HepG2 (cell line): ENCODE measurements at regions not wholly inside any gene's neighbourhood (a gene's known extent, or its start where the extent isn't known, plus 50 kb on each side); places are given as distances from the start of the nearest gene placed in this dataset.

ENCODE experiments used
- ATAC-seq: fragments of 200-7000 bp; cut with Tn5 transposase; 3 replicates; pipeline ENCODE4 v1.9.1; 2020; ENCODE audit warnings: mild to moderate bottlenecking, moderate library complexity
- BruUV-seq: library from RNA; stranded (reverse); fragments of 400-500 nt; replicated peaks from 2 replicates; lab custom pipeline; 2021; lab: Mats Ljungman, UMichigan
- CTCF ChIA-PET: fragments of 300-600 bp; formaldehyde crosslinking; extraction: SDS; loops from one replicate; lab custom pipeline; 2021; ENCODE audit warnings: low total read pairs, inconsistent platforms, low intra/inter-chr PET ratio; lab: Yijun Ruan, JAX
- POLR2A ChIA-PET: fragments of 350-600 bp; sonication (Branson Sonifier 250); formaldehyde crosslinking; loops from one replicate; lab custom pipeline; 2020; ENCODE audit warnings: antibody characterized with exemption, inconsistent platforms; lab: Yijun Ruan, JAX
- DNase-seq: peaks from one replicate; pipeline ENCODE4 v3.0.0-alpha.2; 2015; ENCODE audit warnings: low spot score
- FAIRE-seq: peaks from 3 replicates; lab custom pipeline; 2011; peaks lifted over from hg19 to GRCh38; lab: Jason Lieb, UNC
- H2AFZ ChIP-seq: one replicate; pipeline ENCODE4 v1.6.1; 2011; ENCODE audit warnings: low read length, inconsistent platforms
- H3K27ac ChIP-seq: fragments of 300-600 bp; 3 replicates; pipeline ENCODE4 v1.8.0; 2011; ENCODE audit warnings: mixed run types, mild to moderate bottlenecking, mixed read lengths, low read length, inconsistent platforms; ENCODE audit not compliant: insufficient read depth; ENCODE audit errors: extremely low read length
- H3K27me3 ChIP-seq, 2 experiments: fragments of 200-600 bp in 1 of 2; 2 replicates in 1 of 2; 3 replicates in 1 of 2; pipeline versions ENCODE4 v1.6.0 to v1.8.0; 2011; ENCODE audit warnings: low read length in 2 of 2, mild to moderate bottlenecking in 2 of 2, moderate library complexity in 2 of 2, inconsistent platforms in 1 of 2; ENCODE audit not compliant: insufficient read depth in 2 of 2, control insufficient read depth in 1 of 2
- H3K36me3 ChIP-seq, 2 experiments: fragments of 200-600 bp in 1 of 2; replicated peaks in 1 of 2; 2 replicates in 1 of 2; 3 replicates in 1 of 2; pipeline versions ENCODE4 v1.5.1 to v1.8.0; 2011; ENCODE audit warnings: low read length in 2 of 2, inconsistent platforms in 1 of 2; ENCODE audit not compliant: insufficient read depth in 2 of 2, control insufficient read depth in 1 of 2
- H3K4me1 ChIP-seq: 2 replicates; pipeline ENCODE4 v1.5.1; 2012; ENCODE audit warnings: low read length, inconsistent platforms; ENCODE audit not compliant: insufficient read depth
- H3K4me2 ChIP-seq: 2 replicates; pipeline ENCODE4 v1.6.0; 2011; ENCODE audit warnings: low read depth, low read length, inconsistent platforms
- H3K4me3 ChIP-seq, 3 experiments: fragments of 200-600 bp in 1 of 3; sonication (generic), shearing (Covaris generic) in 1 of 3; replicated peaks in 1 of 3; 2 replicates each; pipeline ENCODE4 v1.5.1; 2011 to 2016; ENCODE audit warnings: low read length in 3 of 3, inconsistent platforms in 2 of 3, low read depth in 2 of 3, mild to moderate bottlenecking in 2 of 3, control low read depth in 1 of 3, mixed read lengths in 1 of 3; ENCODE audit not compliant: insufficient read depth in 1 of 3
- H3K79me2 ChIP-seq: one replicate; pipeline ENCODE4 v1.6.1; 2011; ENCODE audit warnings: low read length, inconsistent platforms; ENCODE audit not compliant: insufficient read depth
- H3K9ac ChIP-seq: 2 replicates; pipeline ENCODE4 v1.6.0; 2011; ENCODE audit warnings: mild to moderate bottlenecking, low read depth, low read length, inconsistent platforms; ENCODE audit not compliant: insufficient read depth
- H3K9me3 ChIP-seq: 2 replicates; pipeline ENCODE4 v1.5.1; 2012; ENCODE audit warnings: mild to moderate bottlenecking, low read length
- H4K20me1 ChIP-seq: 2 replicates; pipeline ENCODE4 v1.6.0; 2011; ENCODE audit warnings: inconsistent platforms, mild to moderate bottlenecking, low read length, moderate library complexity; ENCODE audit not compliant: insufficient read depth
- ARID4A ChIP-seq: sonication (generic); formaldehyde crosslinking; IDR thresholded peaks from 2 replicates; pipeline ENCODE4 v1.5.0; 2020; ENCODE audit warnings: mild to moderate bottlenecking, missing genetic modification reagents, borderline replicate concordance
- PHF20 ChIP-seq: sonication (generic); formaldehyde crosslinking; IDR thresholded peaks from 2 replicates; pipeline ENCODE4 v1.5.0; 2020; ENCODE audit warnings: mild to moderate bottlenecking, missing genetic modification reagents
- RERE ChIP-seq: IDR thresholded peaks from 2 replicates; pipeline ENCODE4 v1.6.1; 2016; ENCODE audit warnings: low read depth, missing genetic modification reagents, missing compliant biosample characterization
- ZBED4 ChIP-seq: sonication (generic); formaldehyde crosslinking; IDR thresholded peaks from 2 replicates; pipeline ENCODE4 v1.4.0; 2020; ENCODE audit warnings: missing genetic modification reagents, borderline replicate concordance
- ZNF180 ChIP-seq: sonication (generic); formaldehyde crosslinking; IDR thresholded peaks from 2 replicates; pipeline ENCODE4 v1.4.0; 2020; ENCODE audit warnings: low read depth, missing genetic modification reagents, borderline replicate concordance
- ZSCAN9 ChIP-seq: IDR thresholded peaks from 2 replicates; pipeline ENCODE4 v1.6.1; 2016; ENCODE audit warnings: borderline replicate concordance
- WGBS: methylation state at CpG from one replicate; pipeline ENCODE4 v1.1.6; 2017; ENCODE audit warnings: low lambda C conversion rate; 5-methylcytosine and 5-hydroxymethylcytosine counted together
- in situ Hi-C: cut with HindIII; loops from 2 replicates; pipeline ENCODE4 v1.10.0; 2017; ENCODE audit warnings: low pct_unique_long_range_greater_than_20kb; ENCODE audit not compliant: extremely low pct_ligation_motif_present
- intact Hi-C: fragments of 100-400 bp; cut with micrococcal nuclease; formaldehyde crosslinking; loops from one replicate; pipeline ENCODE4 v1.10.0; 2022; ENCODE audit not compliant: unreplicated experiment

GRCh38 chr4:17275836-17276235 lies 236.1 kb downstream of the QDPR start:
- no peaks in the 10 kb centered on the region for H3K79me2 ChIP-seq
- ChIA-PET POLR2A (no interaction called here), CTCF (no interaction called here)
- H3K4me2 ChIP-seq = no peak overlapping the region
- H3K4me1 ChIP-seq = no peaks in the 10 kb centered on the region
- intact Hi-C loops = no loop called here
- no peak for TF ChIP-seq ARID4A (CRISPR knock-in tag)
- TF ChIP-seq ZBED4 (CRISPR knock-in tag) = no peak
- no peak for TF ChIP-seq ZSCAN9 (CRISPR knock-in tag)
- TF ChIP-seq ZNF180 (CRISPR knock-in tag) = no peak
- no peak for TF ChIP-seq RERE (CRISPR knock-in tag)
- no peak for TF ChIP-seq PHF20 (CRISPR knock-in tag)
- no peaks in the 10 kb centered on the region for H4K20me1 ChIP-seq
- H3K9ac ChIP-seq = no peak overlapping the region
- H3K27ac ChIP-seq = no peak overlapping the region
- no peaks in the 10 kb centered on the region for H3K36me3 ChIP-seq
- no peak for ATAC-seq
- FAIRE-seq = no peak
- no TSS peak for BruUV-seq
- no peak overlapping the region for H3K4me3 ChIP-seq
- no peak for DNase-seq
- H3K27me3 ChIP-seq = peaks cover 0 to 4% of the 10 kb centered on the region in 2 experiments; a peak in 2 of 5 replicates
- in situ Hi-C loops = no loop called here
- H2AFZ ChIP-seq = no peak overlapping the region
- H3K9me3 ChIP-seq = no peaks in the 10 kb centered on the region
- WGBS = 0% methylated on average over 3 of the region's 3 CpGs
